GM12872 (cell line): ENCODE measurements at regions not wholly inside any gene's neighbourhood (a gene's known extent, or its start where the extent isn't known, plus 50 kb on each side); places are given as distances from the start of the nearest gene placed in this dataset.

Source experiments
- CTCF ChIP-seq: IDR thresholded peaks from 3 replicates; pipeline ENCODE4 v1.5.1; 2011; ENCODE audit warnings: low read depth, mild to moderate bottlenecking, low read length, moderate library complexity; ENCODE audit not compliant: insufficient read depth

- TF ChIP-seq CTCF, result no peak
These were observed 101.9 kb downstream of the AQP4 start for GRCh38 chr18:26763446-26764110.

- no peak for TF ChIP-seq CTCF
These were observed 108.1 kb downstream of the AQP4 start for GRCh38 chr18:26757263-26758019.

GRCh38 chr18:26756556-26756955 lies 109.0 kb downstream of the AQP4 start:
- TF ChIP-seq CTCF, result no peak

- no peak for TF ChIP-seq CTCF
These were observed 118.6 kb downstream of the AQP4 start for GRCh38 chr18:26746826-26747475.

GRCh38 chr18:26746398-26746797 lies 119.1 kb downstream of the AQP4 start:
- no peak for TF ChIP-seq CTCF

- TF ChIP-seq CTCF, result no peak
These were observed 120.0 kb downstream of the AQP4 start for GRCh38 chr18:26745288-26746181.

GRCh38 chr18:26741758-26742157 lies 123.7 kb downstream of the AQP4 start:
- no peak for TF ChIP-seq CTCF
